Prostate gland (tissue), 2 donors: ENCODE measurements at regions not wholly inside any gene's neighbourhood (a gene's known extent, or its start where the extent isn't known, plus 50 kb on each side); places are given as distances from the start of the nearest gene placed in this dataset.

Experiments used
- DNase-seq: peaks from one replicate; pipeline ENCODE4 v3.0.0-alpha.2; 2019; ENCODE audit warnings: low spot score
- H3K27ac ChIP-seq, 2 donors: fragments of 200-600 bp; sonication (generic); 2 replicates each; pipeline ENCODE4 v1.5.1; 2017 to 2019
- H3K27me3 ChIP-seq: fragments of 200-600 bp; sonication (generic); replicated peaks from 2 replicates; pipeline ENCODE4 v1.5.1; 2019; ENCODE audit not compliant: insufficient read depth
- H3K36me3 ChIP-seq, 2 donors: fragments of 200-600 bp; sonication (generic); 1 replicate in 1 of 2; 2 replicates in 1 of 2; pipeline versions ENCODE4 v1.5.1 to v1.8.1; 2017 to 2019
- H3K4me1 ChIP-seq: fragments of 200-600 bp; sonication (generic); replicated peaks from 2 replicates; pipeline ENCODE4 v1.5.1; 2019
- H3K4me3 ChIP-seq, 2 donors: fragments of 200-600 bp; sonication (generic); 2 replicates each; pipeline ENCODE4 v1.5.1; 2017 to 2019
- H3K9me3 ChIP-seq: fragments of 200-600 bp; sonication (generic); 2 replicates; pipeline ENCODE4 v1.5.1; 2017
- CTCF ChIP-seq, 4 experiments: fragments of 200-600 bp in 2 of 4; fragments of 450-650 bp in 2 of 4; sonication (generic) in 2 of 4; IDR thresholded peaks; 1 replicate in 3 of 4; 2 replicates in 1 of 4; pipeline ENCODE4 v1.5.1; 2016 to 2019; ENCODE audit warnings: antibody characterized with exemption in 4 of 4, mild to moderate bottlenecking in 2 of 4, moderate library complexity in 2 of 4
- POLR2A ChIP-seq: fragments of 450-650 bp; IDR thresholded peaks from one replicate; pipeline ENCODE4 v1.6.1; 2016; ENCODE audit warnings: antibody characterized with exemption, mild to moderate bottlenecking
- POLR2AphosphoS5 ChIP-seq: sonication (generic); formaldehyde crosslinking; IDR thresholded peaks from one replicate; pipeline ENCODE4 v1.6.1; 2017; ENCODE audit warnings: antibody characterized with exemption
- WGBS: methylation state at CpG from one replicate; pipeline ENCODE4 v1.1.5; 2018; 5-methylcytosine and 5-hydroxymethylcytosine counted together
- intact Hi-C: fragments of 100-400 bp; cut with DNase I; formaldehyde crosslinking; loops from one replicate; pipeline ENCODE4 v1.14.2; 2022

- H3K9me3 ChIP-seq: no peaks in the 10 kb centered on the region
- peak overlapping the region; percentile 77 to 90 for H3K4me3 ChIP-seq
- no peaks in the 10 kb centered on the region for H3K36me3 ChIP-seq
- H3K27me3 ChIP-seq: no peaks in the 10 kb centered on the region
- intact Hi-C loops: loop anchor here (5.0 kb wide), 1 partner anchor 43 kb away; no protein-coding TSS in a partner anchor
- peak overlapping the region; percentile 88 for H3K27ac ChIP-seq
- TF ChIP-seq CTCF (IDR thresholded peaks at IDR 0.05) (no peak), POLR2A (no peak), POLR2AphosphoS5 (no peak)
- DNase-seq: no peak
- H3K4me1 ChIP-seq: peaks cover 9% of the 10 kb centered on the region
- WGBS: 1% methylated on average over 29 of the region's 36 CpGs
These were observed 159.9 kb upstream of the GRK3 start for GRCh38 chr22:25404556-25404927.

GRCh38 chr22:25404928-25405816, 159.3 kb upstream of the GRK3 start:
- Histone ChIP-seq H3K27me3 (no peaks in the 10 kb centered on the region), H3K9me3 (no peaks in the 10 kb centered on the region), H3K4me1 (peaks cover 9% of the 10 kb centered on the region), H3K27ac (peak overlapping the region; percentile 88), H3K4me3 (peak overlapping the region; percentile 77 to 90), H3K36me3 (no peaks in the 10 kb centered on the region)
- TF ChIP-seq POLR2A (peak; percentile 92), CTCF (IDR thresholded peaks at IDR 0.05) (peak in 1 of 4 experiments; percentile 7), POLR2AphosphoS5 (peak; percentile 47)
- DNase-seq: peak; percentile 73
- intact Hi-C loops: loop anchor here (5.0 kb wide), 1 partner anchor 42 kb away; no protein-coding TSS in a partner anchor
- WGBS: under 1% methylated on average over 68 of the region's 117 CpGs

- Histone ChIP-seq H3K27ac (peak overlapping the region; percentile 88), H3K4me1 (peaks cover 9% of the 10 kb centered on the region), H3K9me3 (no peaks in the 10 kb centered on the region), H3K27me3 (no peaks in the 10 kb centered on the region), H3K4me3 (peak overlapping the region; percentile 77 to 90), H3K36me3 (no peaks in the 10 kb centered on the region)
- no peak for DNase-seq
- WGBS: 77% methylated on average over 19 of the region's 19 CpGs
- TF ChIP-seq POLR2A (no peak), CTCF (IDR thresholded peaks at IDR 0.05) (no peak), POLR2AphosphoS5 (no peak)
- intact Hi-C loops: no loop called here
These were observed 158.5 kb upstream of the GRK3 start for GRCh38 chr22:25405841-25406509.

GRCh38 chr22:25406510-25407210, 157.8 kb upstream of the GRK3 start:
- DNase-seq: no peak
- TF ChIP-seq POLR2AphosphoS5 (no peak), POLR2A (no peak), CTCF (IDR thresholded peaks at IDR 0.05) (no peak)
- Histone ChIP-seq H3K27ac (no peak overlapping the region), H3K4me3 (no peak overlapping the region), H3K9me3 (no peaks in the 10 kb centered on the region), H3K36me3 (no peaks in the 10 kb centered on the region), H3K27me3 (no peaks in the 10 kb centered on the region), H3K4me1 (peaks cover 9% of the 10 kb centered on the region)
- 93% methylated on average over 10 of the region's 10 CpGs for WGBS
- intact Hi-C loops: no loop called here
